HepG2 (cell line): ENCODE measurements at regions not wholly inside any gene's neighbourhood (a gene's known extent, or its start where the extent isn't known, plus 50 kb on each side); places are given as distances from the start of the nearest gene placed in this dataset.

Source experiments
- ATAC-seq: fragments of 200-7000 bp; cut with Tn5 transposase; 3 replicates; pipeline ENCODE4 v1.9.1; 2020; ENCODE audit warnings: mild to moderate bottlenecking, moderate library complexity
- BruUV-seq: library from RNA; stranded (reverse); fragments of 400-500 nt; replicated peaks from 2 replicates; lab custom pipeline; 2021; lab: Mats Ljungman, UMichigan
- CTCF ChIA-PET: fragments of 300-600 bp; formaldehyde crosslinking; extraction: SDS; loops from one replicate; lab custom pipeline; 2021; ENCODE audit warnings: low total read pairs, inconsistent platforms, low intra/inter-chr PET ratio; lab: Yijun Ruan, JAX
- POLR2A ChIA-PET: fragments of 350-600 bp; sonication (Branson Sonifier 250); formaldehyde crosslinking; loops from one replicate; lab custom pipeline; 2020; ENCODE audit warnings: antibody characterized with exemption, inconsistent platforms; lab: Yijun Ruan, JAX
- DNase-seq: peaks from one replicate; pipeline ENCODE4 v3.0.0-alpha.2; 2015; ENCODE audit warnings: low spot score
- FAIRE-seq: peaks from 3 replicates; lab custom pipeline; 2011; peaks lifted over from hg19 to GRCh38; lab: Jason Lieb, UNC
- H2AFZ ChIP-seq: one replicate; pipeline ENCODE4 v1.6.1; 2011; ENCODE audit warnings: low read length, inconsistent platforms
- H3K27ac ChIP-seq: fragments of 300-600 bp; 3 replicates; pipeline ENCODE4 v1.8.0; 2011; ENCODE audit warnings: mixed run types, mild to moderate bottlenecking, mixed read lengths, low read length, inconsistent platforms; ENCODE audit not compliant: insufficient read depth; ENCODE audit errors: extremely low read length
- H3K27me3 ChIP-seq, 2 experiments: fragments of 200-600 bp in 1 of 2; 2 replicates in 1 of 2; 3 replicates in 1 of 2; pipeline versions ENCODE4 v1.6.0 to v1.8.0; 2011; ENCODE audit warnings: low read length in 2 of 2, mild to moderate bottlenecking in 2 of 2, moderate library complexity in 2 of 2, inconsistent platforms in 1 of 2; ENCODE audit not compliant: insufficient read depth in 2 of 2, control insufficient read depth in 1 of 2
- H3K36me3 ChIP-seq, 2 experiments: fragments of 200-600 bp in 1 of 2; replicated peaks in 1 of 2; 2 replicates in 1 of 2; 3 replicates in 1 of 2; pipeline versions ENCODE4 v1.5.1 to v1.8.0; 2011; ENCODE audit warnings: low read length in 2 of 2, inconsistent platforms in 1 of 2; ENCODE audit not compliant: insufficient read depth in 2 of 2, control insufficient read depth in 1 of 2
- H3K4me1 ChIP-seq: 2 replicates; pipeline ENCODE4 v1.5.1; 2012; ENCODE audit warnings: low read length, inconsistent platforms; ENCODE audit not compliant: insufficient read depth
- H3K4me2 ChIP-seq: 2 replicates; pipeline ENCODE4 v1.6.0; 2011; ENCODE audit warnings: low read depth, low read length, inconsistent platforms
- H3K4me3 ChIP-seq, 3 experiments: fragments of 200-600 bp in 1 of 3; sonication (generic), shearing (Covaris generic) in 1 of 3; replicated peaks in 1 of 3; 2 replicates each; pipeline ENCODE4 v1.5.1; 2011 to 2016; ENCODE audit warnings: low read length in 3 of 3, inconsistent platforms in 2 of 3, low read depth in 2 of 3, mild to moderate bottlenecking in 2 of 3, control low read depth in 1 of 3, mixed read lengths in 1 of 3; ENCODE audit not compliant: insufficient read depth in 1 of 3
- H3K79me2 ChIP-seq: one replicate; pipeline ENCODE4 v1.6.1; 2011; ENCODE audit warnings: low read length, inconsistent platforms; ENCODE audit not compliant: insufficient read depth
- H3K9ac ChIP-seq: 2 replicates; pipeline ENCODE4 v1.6.0; 2011; ENCODE audit warnings: mild to moderate bottlenecking, low read depth, low read length, inconsistent platforms; ENCODE audit not compliant: insufficient read depth
- H3K9me3 ChIP-seq: 2 replicates; pipeline ENCODE4 v1.5.1; 2012; ENCODE audit warnings: mild to moderate bottlenecking, low read length
- H4K20me1 ChIP-seq: 2 replicates; pipeline ENCODE4 v1.6.0; 2011; ENCODE audit warnings: inconsistent platforms, mild to moderate bottlenecking, low read length, moderate library complexity; ENCODE audit not compliant: insufficient read depth
- CREB3 ChIP-seq: sonication (generic); formaldehyde crosslinking; IDR thresholded peaks from 2 replicates; pipeline ENCODE4 v1.5.0; 2020; ENCODE audit warnings: missing genetic modification reagents
- CREM ChIP-seq, 2 experiments: sonication (generic) in 1 of 2; formaldehyde crosslinking in 1 of 2; IDR thresholded peaks; 2 replicates each; pipeline versions ENCODE4 v1.4.0 to v1.6.1; 2016 to 2020; ENCODE audit warnings: antibody characterized with exemption in 1 of 2, mild to moderate bottlenecking in 1 of 2, missing genetic modification reagents in 1 of 2
- FOSL2 ChIP-seq: sonication (generic); formaldehyde crosslinking; IDR thresholded peaks from 2 replicates; pipeline ENCODE4 v1.4.0; 2020; ENCODE audit warnings: missing genetic modification reagents
- FOXP4 ChIP-seq: sonication (generic); formaldehyde crosslinking; IDR thresholded peaks from 2 replicates; pipeline ENCODE4 v1.4.0; 2020; ENCODE audit warnings: missing genetic modification reagents
- HDAC1 ChIP-seq: sonication (generic); formaldehyde crosslinking; IDR thresholded peaks from 2 replicates; pipeline ENCODE4 v1.5.1; 2020; ENCODE audit warnings: mild to moderate bottlenecking, missing genetic modification reagents
- MYNN ChIP-seq: sonication (generic); formaldehyde crosslinking; IDR thresholded peaks from 2 replicates; pipeline ENCODE4 v1.4.0; 2020; ENCODE audit warnings: mild to moderate bottlenecking, low read depth, missing genetic modification reagents
- SOX13 ChIP-seq, 3 experiments: fragments of 450-650 bp in 1 of 3; sonication (generic) in 1 of 3; formaldehyde crosslinking in 1 of 3; IDR thresholded peaks in 2 of 3; conservative IDR thresholded peaks in 1 of 3; 2 replicates each; pipeline versions ENCODE4 v1.5.0 to v1.6.1; 2016 to 2020; ENCODE audit warnings: antibody characterized with exemption in 1 of 3, mild to moderate bottlenecking in 1 of 3, missing compliant biosample characterization in 1 of 3, missing genetic modification reagents in 1 of 3, moderate library complexity in 1 of 3
- SOX6 ChIP-seq, 2 experiments: fragments of 450-650 bp in 1 of 2; sonication (generic) in 1 of 2; formaldehyde crosslinking in 1 of 2; IDR thresholded peaks; 2 replicates each; pipeline versions ENCODE4 v1.4.0 to v1.6.1; 2017 to 2020; ENCODE audit warnings: antibody characterized with exemption in 1 of 2, mild to moderate bottlenecking in 1 of 2, missing genetic modification reagents in 1 of 2
- TSC22D2 ChIP-seq: sonication (generic); formaldehyde crosslinking; IDR thresholded peaks from 2 replicates; pipeline ENCODE4 v1.5.1; 2020; ENCODE audit warnings: missing genetic modification reagents, mild to moderate bottlenecking, borderline replicate concordance
- ZFAT ChIP-seq: sonication (generic); formaldehyde crosslinking; conservative IDR thresholded peaks from 2 replicates; pipeline ENCODE4 v1.8.1; 2023; ENCODE audit warnings: missing genetic modification reagents, inconsistent platforms
- ZNF563 ChIP-seq: sonication (generic); formaldehyde crosslinking; IDR thresholded peaks from 2 replicates; pipeline ENCODE4 v1.8.0; 2022; ENCODE audit warnings: mild to moderate bottlenecking, moderate library complexity, missing genetic modification reagents
- ZNF7 ChIP-seq: IDR thresholded peaks from 2 replicates; pipeline ENCODE4 v1.6.1; 2016; ENCODE audit warnings: missing biosample characterization, missing genetic modification reagents
- ZNF839 ChIP-seq: sonication (generic); formaldehyde crosslinking; IDR thresholded peaks from 2 replicates; pipeline ENCODE4 v1.4.0; 2020; ENCODE audit warnings: missing genetic modification reagents, mild to moderate bottlenecking, borderline replicate concordance
- WGBS: methylation state at CpG from one replicate; pipeline ENCODE4 v1.1.6; 2017; ENCODE audit warnings: low lambda C conversion rate; 5-methylcytosine and 5-hydroxymethylcytosine counted together
- in situ Hi-C: cut with HindIII; loops from 2 replicates; pipeline ENCODE4 v1.10.0; 2017; ENCODE audit warnings: low pct_unique_long_range_greater_than_20kb; ENCODE audit not compliant: extremely low pct_ligation_motif_present
- intact Hi-C: fragments of 100-400 bp; cut with micrococcal nuclease; formaldehyde crosslinking; loops from one replicate; pipeline ENCODE4 v1.10.0; 2022; ENCODE audit not compliant: unreplicated experiment

- intact Hi-C loops (no loop called here), in situ Hi-C loops (loop anchor here (25.0 kb wide), 1 partner anchor 701 kb away; no protein-coding TSS in a partner anchor)
- no peaks in the 10 kb centered on the region for H3K4me1 ChIP-seq
- H4K20me1 ChIP-seq, result no peaks in the 10 kb centered on the region
- no peak overlapping the region for H2AFZ ChIP-seq
- 51% methylated on average over 8 of the region's 8 CpGs for WGBS
- no peaks in the 10 kb centered on the region for H3K79me2 ChIP-seq
- H3K36me3 ChIP-seq, result no peaks in the 10 kb centered on the region
- no peak overlapping the region for H3K4me3 ChIP-seq
- no peaks in the 10 kb centered on the region for H3K9me3 ChIP-seq
- TF ChIP-seq SOX6 (IDR thresholded peaks at IDR 0.05), result no peak
- TF ChIP-seq SOX6 (CRISPR knock-in tag; IDR thresholded peaks at IDR 0.05), result no peak
- TF ChIP-seq ZNF563 (CRISPR knock-in tag), result no peak
- no peak for TF ChIP-seq ZNF7 (CRISPR knock-in tag)
- no peak for TF ChIP-seq HDAC1
- TF ChIP-seq CREB3 (CRISPR knock-in tag), result no peak
- TF ChIP-seq FOSL2, result no peak
- TF ChIP-seq ZFAT (CRISPR knock-in tag), result no peak
- TF ChIP-seq MYNN (CRISPR knock-in tag), result no peak
- no peak for TF ChIP-seq CREM (IDR thresholded peaks at IDR 0.05)
- TF ChIP-seq CREM (CRISPR knock-in tag; IDR thresholded peaks at IDR 0.05), result no peak
- TF ChIP-seq ZNF839, result no peak
- no peak for TF ChIP-seq SOX13 (IDR thresholded peaks at IDR 0.05)
- TF ChIP-seq SOX13 (CRISPR knock-in tag; conservative IDR thresholded peaks at IDR 0.05 in 1 of 2, IDR thresholded peaks at IDR 0.05 in 1 of 2), result no peak
- no peak for TF ChIP-seq TSC22D2 (CRISPR knock-in tag)
- no peak for TF ChIP-seq FOXP4 (CRISPR knock-in tag)
- FAIRE-seq, result no peak
- no peak for DNase-seq
- H3K27ac ChIP-seq, result no peak overlapping the region
- CTCF ChIA-PET, result no interaction called here
- H3K9ac ChIP-seq, result no peak overlapping the region
- no peak for ATAC-seq
- no TSS peak for BruUV-seq
- H3K4me2 ChIP-seq, result no peak overlapping the region
- peaks cover 0 to 1% of the 10 kb centered on the region in 2 experiments; a peak in 2 of 5 replicates for H3K27me3 ChIP-seq
- POLR2A ChIA-PET, result no interaction called here
These were observed 127.0 kb upstream of the NLRP1 start for GRCh38 chr17:5711344-5711743.
